H9 (cell line): ENCODE measurements at regions not wholly inside any gene's neighbourhood (a gene's known extent, or its start where the extent isn't known, plus 50 kb on each side); places are given as distances from the start of the nearest gene placed in this dataset.

ENCODE experiments used
- DNase-seq: peaks from one replicate; pipeline ENCODE4 v3.0.0-alpha.2; 2017
- H2AFZ ChIP-seq: one replicate; pipeline ENCODE4 v1.6.1; 2013; ENCODE audit warnings: mild to moderate bottlenecking, low read length, control low read depth, moderate library complexity
- H2AK5ac ChIP-seq: 2 replicates; pipeline ENCODE4 v1.6.1; 2013; ENCODE audit warnings: low read length, control low read depth, mixed read lengths; ENCODE audit not compliant: insufficient read length
- H2BK120ac ChIP-seq: one replicate; pipeline ENCODE4 v1.6.1; 2013; ENCODE audit warnings: low read depth, mild to moderate bottlenecking, low read length, control low read depth, inconsistent platforms; ENCODE audit not compliant: poor library complexity, severe bottlenecking
- H2BK12ac ChIP-seq: 2 replicates; pipeline ENCODE4 v1.6.1; 2013; ENCODE audit warnings: low read length, control low read depth, mixed read lengths, low read depth; ENCODE audit not compliant: insufficient read length
- H2BK15ac ChIP-seq: 2 replicates; pipeline ENCODE4 v1.6.1; 2013; ENCODE audit warnings: low read depth, low read length, control low read depth
- H2BK20ac ChIP-seq: one replicate; pipeline ENCODE4 v1.6.1; 2013; ENCODE audit warnings: low read depth, mild to moderate bottlenecking, low read length, control low read depth, inconsistent platforms; ENCODE audit not compliant: poor library complexity, severe bottlenecking
- H2BK5ac ChIP-seq: 2 replicates; pipeline ENCODE4 v1.6.1; 2013; ENCODE audit warnings: low read length, control low read depth, mixed read lengths; ENCODE audit not compliant: insufficient read length
- H3K14ac ChIP-seq: 2 replicates; pipeline ENCODE4 v1.6.1; 2013; ENCODE audit warnings: low read length, control low read depth; ENCODE audit not compliant: insufficient read depth
- H3K18ac ChIP-seq: 2 replicates; pipeline ENCODE4 v1.6.1; 2013; ENCODE audit warnings: low read depth, mild to moderate bottlenecking, mixed read lengths, low read length, control low read depth; ENCODE audit not compliant: insufficient read length
- H3K23ac ChIP-seq: 2 replicates; pipeline ENCODE4 v1.6.1; 2013; ENCODE audit warnings: low read length, control low read depth, mixed read lengths, low read depth; ENCODE audit not compliant: insufficient read length
- H3K23me2 ChIP-seq: 2 replicates; pipeline ENCODE4 v1.6.1; 2013; ENCODE audit warnings: low read depth, mild to moderate bottlenecking, mixed read lengths, low read length, control low read depth; ENCODE audit not compliant: insufficient read length, poor library complexity, severe bottlenecking
- H3K27ac ChIP-seq: 2 replicates; pipeline ENCODE4 v1.5.1; 2013; ENCODE audit warnings: low read length, control low read depth, mixed read lengths, low read depth; ENCODE audit not compliant: insufficient read length
- H3K27me3 ChIP-seq: 2 replicates; pipeline ENCODE4 v1.6.1; 2013; ENCODE audit warnings: low read length, control low read depth, inconsistent platforms; ENCODE audit not compliant: insufficient read depth
- H3K4ac ChIP-seq: 2 replicates; pipeline ENCODE4 v1.6.1; 2013; ENCODE audit warnings: low read depth, mild to moderate bottlenecking, control low read depth, inconsistent platforms, low read length, moderate library complexity
- H3K4me1 ChIP-seq: 2 replicates; pipeline ENCODE4 v1.6.1; 2013; ENCODE audit warnings: low read length, control low read depth, inconsistent platforms; ENCODE audit not compliant: insufficient read depth
- H3K4me2 ChIP-seq: 2 replicates; pipeline ENCODE4 v1.6.1; 2013; ENCODE audit warnings: low read length, control low read depth, mixed read lengths; ENCODE audit not compliant: insufficient read length, insufficient read depth
- H3K56ac ChIP-seq: 2 replicates; pipeline ENCODE4 v1.6.1; 2013; ENCODE audit warnings: low read depth, mild to moderate bottlenecking, mixed read lengths, low read length, control low read depth; ENCODE audit not compliant: insufficient read length
- H3K79me1 ChIP-seq: 2 replicates; pipeline ENCODE4 v1.6.1; 2013; ENCODE audit warnings: low read depth, mild to moderate bottlenecking, moderate library complexity, low read length, control low read depth, inconsistent platforms; ENCODE audit not compliant: insufficient read depth, poor library complexity, severe bottlenecking
- H3K79me2 ChIP-seq: 2 replicates; pipeline ENCODE4 v1.6.1; 2013; ENCODE audit warnings: low read length, control low read depth, inconsistent platforms; ENCODE audit not compliant: insufficient read depth
- H3K9ac ChIP-seq: 2 replicates; pipeline ENCODE4 v1.6.1; 2013; ENCODE audit warnings: low read length, control low read depth, mixed read lengths; ENCODE audit not compliant: insufficient read length; ENCODE audit errors: extremely low read depth
- H3K9me3 ChIP-seq: one replicate; pipeline ENCODE4 v1.6.1; 2013; ENCODE audit warnings: low read depth, low read length, inconsistent platforms; ENCODE audit not compliant: control insufficient read depth
- H3T11ph ChIP-seq: one replicate; pipeline ENCODE4 v1.6.1; 2013; ENCODE audit warnings: mild to moderate bottlenecking, low read length, control low read depth, inconsistent platforms
- H4K20me1 ChIP-seq: one replicate; pipeline ENCODE4 v1.6.1; 2013; ENCODE audit not compliant: control insufficient read depth, insufficient read length, insufficient read depth
- H4K5ac ChIP-seq: 2 replicates; pipeline ENCODE4 v1.6.1; 2013; ENCODE audit warnings: low read depth, mild to moderate bottlenecking, mixed read lengths, low read length, control low read depth; ENCODE audit not compliant: insufficient read length
- H4K8ac ChIP-seq: replicated peaks from 2 replicates; pipeline ENCODE4 v1.6.1; 2013; ENCODE audit warnings: low read length, control low read depth, mixed read lengths, low read depth; ENCODE audit not compliant: insufficient read length
- H4K91ac ChIP-seq: 2 replicates; pipeline ENCODE4 v1.6.1; 2013; ENCODE audit warnings: low read depth, mild to moderate bottlenecking, moderate library complexity, mixed read lengths, low read length, control low read depth; ENCODE audit not compliant: insufficient read length
- H3K27ac Mint-ChIP-seq, 3 experiments: 2 replicates in 2 of 3; 3 replicates in 1 of 3; pipeline ENCODE4 v1.8.0; 2020 to 2021; ENCODE audit warnings: mixed read lengths in 3 of 3, mild to moderate bottlenecking in 1 of 3, moderate library complexity in 1 of 3
- H3K27me3 Mint-ChIP-seq: 2 replicates; pipeline ENCODE4 v1.8.0; 2021; ENCODE audit warnings: low read depth, mild to moderate bottlenecking, moderate library complexity, mixed read lengths
- H3K36me3 Mint-ChIP-seq, 3 experiments: 2 replicates in 2 of 3; 3 replicates in 1 of 3; pipeline ENCODE4 v1.8.0; 2020 to 2021; ENCODE audit warnings: low read depth in 3 of 3, mixed read lengths in 3 of 3; ENCODE audit not compliant: insufficient read depth in 1 of 3
- H3K4me1 Mint-ChIP-seq, 2 experiments: 2 replicates each; pipeline ENCODE4 v1.8.0; 2020; ENCODE audit warnings: mixed read lengths in 2 of 2
- H3K4me3 Mint-ChIP-seq, 2 experiments: 2 replicates in 1 of 2; 3 replicates in 1 of 2; pipeline ENCODE4 v1.8.0; 2020 to 2021; ENCODE audit warnings: mild to moderate bottlenecking in 2 of 2, mixed read lengths in 2 of 2, moderate library complexity in 1 of 2
- H3K9me3 Mint-ChIP-seq, 2 experiments: 2 replicates in 1 of 2; 3 replicates in 1 of 2; pipeline ENCODE4 v1.8.0; 2020; ENCODE audit warnings: mild to moderate bottlenecking in 2 of 2, mixed read lengths in 2 of 2, moderate library complexity in 1 of 2
- WGBS: extraction: QIAGEN DNeasy Blood & Tissue Kit; methylation state at CpG from one replicate; pipeline ENCODE4 v1.1.7; 2013; ENCODE audit warnings: missing lambda C conversion rate, low lambda C conversion rate, mixed read lengths; ENCODE audit not compliant: insufficient read length; ENCODE audit errors: extremely low coverage; 5-methylcytosine and 5-hydroxymethylcytosine counted together
- TF ChIP-seq, protein P1 (sequence below): fragments of 200-600 bp; sonication (generic); conservative IDR thresholded peaks from 3 replicates; pipeline ENCODE4 v1.8.0; 2021; ENCODE audit warnings: antibody characterized with exemption, mild to moderate bottlenecking

DNA sequence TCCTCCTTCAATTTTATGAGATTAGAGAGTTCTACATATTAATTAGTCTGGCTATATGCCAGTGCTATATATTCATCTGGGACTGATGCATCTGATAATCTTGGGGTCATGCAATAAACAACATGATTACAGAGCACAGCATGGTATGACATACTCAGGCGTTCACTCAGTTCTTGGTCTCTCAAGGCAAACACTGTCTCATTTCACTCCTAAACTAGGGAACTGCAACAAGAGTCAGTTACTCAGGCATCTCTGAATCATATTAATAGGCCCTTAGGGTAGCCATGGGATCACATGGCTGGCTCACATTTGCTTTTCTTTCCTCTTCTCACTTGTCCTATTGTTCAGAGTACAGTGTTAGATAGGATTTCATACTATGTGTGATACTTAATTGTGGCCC is 91.8 kb upstream of the TMEM260 start:
- Histone ChIP-seq H3K18ac (no peak overlapping the region), H3K4me1 (peaks cover 2% of the 10 kb centered on the region; the same call in 1 of the 2 replicates), H3T11ph (no peak overlapping the region), H4K8ac (no peak overlapping the region), H2BK12ac (no peak overlapping the region), H2AK5ac (no peak overlapping the region), H3K56ac (no peak overlapping the region), H4K5ac (no peak overlapping the region), H3K23me2 (no peaks in the 10 kb centered on the region), H3K27ac (no peak overlapping the region), H3K79me1 (no peaks in the 10 kb centered on the region), H4K91ac (no peak overlapping the region), H2BK20ac (no peak overlapping the region), H4K20me1 (no peaks in the 10 kb centered on the region), H3K4me2 (no peak overlapping the region), H3K27me3 (no peaks in the 10 kb centered on the region), H2BK120ac (no peak overlapping the region), H2BK15ac (no peak overlapping the region), H3K9ac (no peak overlapping the region), H2AFZ (no peak overlapping the region), H3K23ac (no peak overlapping the region), H3K4ac (no peak overlapping the region), H2BK5ac (no peak overlapping the region), H3K14ac (no peak overlapping the region), H3K79me2 (no peaks in the 10 kb centered on the region), H3K9me3 (no peaks in the 10 kb centered on the region)
- H3K9me3 Mint-ChIP-seq, result no peaks in the 10 kb centered on the region
- H3K4me1 Mint-ChIP-seq, result peaks cover 13 to 17% of the 10 kb centered on the region in 2 experiments
- no peak overlapping the region for H3K4me3 Mint-ChIP-seq
- no peak for DNase-seq
- H3K27ac Mint-ChIP-seq, result no peak overlapping the region
- H3K27me3 Mint-ChIP-seq, result no peaks in the 10 kb centered on the region; the same call in 1 of the 2 replicates
- no CpG with 5 or more reads among the region's 1 CpG for WGBS
- no peaks in the 10 kb centered on the region for H3K36me3 Mint-ChIP-seq
- TF ChIP-seq, protein P1, sequence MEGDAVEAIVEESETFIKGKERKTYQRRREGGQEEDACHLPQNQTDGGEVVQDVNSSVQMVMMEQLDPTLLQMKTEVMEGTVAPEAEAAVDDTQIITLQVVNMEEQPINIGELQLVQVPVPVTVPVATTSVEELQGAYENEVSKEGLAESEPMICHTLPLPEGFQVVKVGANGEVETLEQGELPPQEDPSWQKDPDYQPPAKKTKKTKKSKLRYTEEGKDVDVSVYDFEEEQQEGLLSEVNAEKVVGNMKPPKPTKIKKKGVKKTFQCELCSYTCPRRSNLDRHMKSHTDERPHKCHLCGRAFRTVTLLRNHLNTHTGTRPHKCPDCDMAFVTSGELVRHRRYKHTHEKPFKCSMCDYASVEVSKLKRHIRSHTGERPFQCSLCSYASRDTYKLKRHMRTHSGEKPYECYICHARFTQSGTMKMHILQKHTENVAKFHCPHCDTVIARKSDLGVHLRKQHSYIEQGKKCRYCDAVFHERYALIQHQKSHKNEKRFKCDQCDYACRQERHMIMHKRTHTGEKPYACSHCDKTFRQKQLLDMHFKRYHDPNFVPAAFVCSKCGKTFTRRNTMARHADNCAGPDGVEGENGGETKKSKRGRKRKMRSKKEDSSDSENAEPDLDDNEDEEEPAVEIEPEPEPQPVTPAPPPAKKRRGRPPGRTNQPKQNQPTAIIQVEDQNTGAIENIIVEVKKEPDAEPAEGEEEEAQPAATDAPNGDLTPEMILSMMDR, result no peak
